Natural killer cell (primary cell): ENCODE measurements at regions not wholly inside any gene's neighbourhood (a gene's known extent, or its start where the extent isn't known, plus 50 kb on each side); places are given as distances from the start of the nearest gene placed in this dataset.

Experiments
- ATAC-seq, 3 donors: fragments of 150-1000 bp in 2 of 3; fragments of 200-7000 bp in 1 of 3; cut with Tn5 transposase; 1 replicate in 1 of 3; 2 replicates in 2 of 3; pipeline ENCODE4 v1.10.0; 2021; ENCODE audit warnings: mild to moderate bottlenecking in 2 of 3, moderate library complexity in 2 of 3
- DNase-seq, 2 donors: peaks; one replicate each; pipeline versions ENCODE4 v3.0.0 to v3.0.0-alpha.2; 2013 to 2021; ENCODE audit warnings: mixed read lengths in 1 of 2
- H3K27ac ChIP-seq: one replicate; pipeline ENCODE4 v1.5.1; 2013; ENCODE audit warnings: mild to moderate bottlenecking, low read length
- H3K27me3 ChIP-seq: one replicate; pipeline ENCODE4 v1.6.1; 2013; ENCODE audit warnings: low read length; ENCODE audit not compliant: control insufficient read depth, insufficient read depth
- H3K36me3 ChIP-seq: one replicate; pipeline ENCODE4 v1.6.1; 2013; ENCODE audit warnings: low read length; ENCODE audit not compliant: control insufficient read depth, insufficient read depth
- H3K4me1 ChIP-seq: one replicate; pipeline ENCODE4 v1.6.1; 2013; ENCODE audit warnings: low read length; ENCODE audit not compliant: control insufficient read depth, insufficient read depth
- H3K4me3 ChIP-seq: one replicate; pipeline ENCODE4 v1.5.1; 2013; ENCODE audit warnings: low read length
- H3K9me3 ChIP-seq: one replicate; pipeline ENCODE4 v1.6.1; 2013; ENCODE audit warnings: low read length; ENCODE audit not compliant: control insufficient read depth, insufficient read depth
- H3K27ac Mint-ChIP-seq, 2 donors: one replicate each; pipeline ENCODE4 v1.8.0; 2022; ENCODE audit warnings: mild to moderate bottlenecking in 2 of 2, mixed read lengths in 2 of 2, moderate library complexity in 1 of 2
- H3K27me3 Mint-ChIP-seq, 2 donors: one replicate each; pipeline ENCODE4 v1.8.0; 2022; ENCODE audit warnings: low read depth in 2 of 2, mixed read lengths in 2 of 2
- H3K36me3 Mint-ChIP-seq: one replicate; pipeline ENCODE4 v1.8.0; 2022; ENCODE audit warnings: mixed read lengths
- H3K4me1 Mint-ChIP-seq, 2 donors: one replicate each; pipeline ENCODE4 v1.8.0; 2022; ENCODE audit warnings: mixed read lengths in 2 of 2
- H3K4me3 Mint-ChIP-seq: one replicate; pipeline ENCODE4 v1.8.0; 2022; ENCODE audit warnings: mild to moderate bottlenecking, moderate library complexity, mixed read lengths
- H3K9me3 Mint-ChIP-seq, 2 donors: one replicate each; pipeline ENCODE4 v1.8.0; 2022; ENCODE audit warnings: mixed read lengths in 2 of 2
- WGBS: methylation state at CpG from one replicate; pipeline ENCODE4 v1.1.7; 2013; ENCODE audit warnings: missing lambda C conversion rate; ENCODE audit not compliant: insufficient coverage; 5-methylcytosine and 5-hydroxymethylcytosine counted together
- intact Hi-C: fragments of 100-400 bp; cut with micrococcal nuclease; formaldehyde crosslinking; loops from one replicate; pipeline ENCODE4 v1.14.2; 2022
- TF ChIP-seq, protein P1 (sequence below): fragments of 200-600 bp; IDR thresholded peaks from one replicate; pipeline ENCODE4 v1.8.0; 2022; ENCODE audit warnings: antibody characterized with exemption

DNA sequence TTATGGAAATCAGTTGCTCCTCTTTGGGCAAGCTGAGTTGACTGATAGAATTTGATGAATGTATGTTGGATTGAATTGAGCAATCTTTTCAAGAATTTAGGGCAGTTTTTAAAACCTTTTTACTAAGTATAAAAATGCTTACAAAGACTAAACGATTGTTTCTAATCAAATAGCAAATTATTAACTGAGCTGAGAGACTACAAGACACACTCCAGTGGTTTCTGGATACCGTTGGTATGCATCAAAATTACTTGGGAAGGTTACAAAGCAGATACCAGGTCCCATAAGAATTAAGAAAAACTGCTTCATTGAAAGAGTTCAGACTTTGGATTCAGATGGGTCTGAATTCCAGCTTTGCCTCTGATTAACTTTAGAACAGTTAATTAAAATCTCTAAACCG is 721.4 kb downstream of the FAM181B start:
- Mint-ChIP-seq H3K27ac (no peak overlapping the region), H3K27me3 (no peaks in the 10 kb centered on the region), H3K36me3 (no peaks in the 10 kb centered on the region), H3K4me3 (no peak overlapping the region), H3K4me1 (no peaks in the 10 kb centered on the region), H3K9me3 (no peaks in the 10 kb centered on the region)
- Histone ChIP-seq H3K36me3 (no peaks in the 10 kb centered on the region), H3K9me3 (no peaks in the 10 kb centered on the region), H3K4me1 (no peaks in the 10 kb centered on the region), H3K27ac (no peak overlapping the region), H3K4me3 (no peak overlapping the region), H3K27me3 (no peaks in the 10 kb centered on the region)
- WGBS, result 59% methylated on average over 2 of the region's 3 CpGs
- intact Hi-C loops, result no loop called here
- no peak for DNase-seq
- TF ChIP-seq, protein P1, sequence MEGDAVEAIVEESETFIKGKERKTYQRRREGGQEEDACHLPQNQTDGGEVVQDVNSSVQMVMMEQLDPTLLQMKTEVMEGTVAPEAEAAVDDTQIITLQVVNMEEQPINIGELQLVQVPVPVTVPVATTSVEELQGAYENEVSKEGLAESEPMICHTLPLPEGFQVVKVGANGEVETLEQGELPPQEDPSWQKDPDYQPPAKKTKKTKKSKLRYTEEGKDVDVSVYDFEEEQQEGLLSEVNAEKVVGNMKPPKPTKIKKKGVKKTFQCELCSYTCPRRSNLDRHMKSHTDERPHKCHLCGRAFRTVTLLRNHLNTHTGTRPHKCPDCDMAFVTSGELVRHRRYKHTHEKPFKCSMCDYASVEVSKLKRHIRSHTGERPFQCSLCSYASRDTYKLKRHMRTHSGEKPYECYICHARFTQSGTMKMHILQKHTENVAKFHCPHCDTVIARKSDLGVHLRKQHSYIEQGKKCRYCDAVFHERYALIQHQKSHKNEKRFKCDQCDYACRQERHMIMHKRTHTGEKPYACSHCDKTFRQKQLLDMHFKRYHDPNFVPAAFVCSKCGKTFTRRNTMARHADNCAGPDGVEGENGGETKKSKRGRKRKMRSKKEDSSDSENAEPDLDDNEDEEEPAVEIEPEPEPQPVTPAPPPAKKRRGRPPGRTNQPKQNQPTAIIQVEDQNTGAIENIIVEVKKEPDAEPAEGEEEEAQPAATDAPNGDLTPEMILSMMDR, result no peak
- no peak for ATAC-seq

DNA sequence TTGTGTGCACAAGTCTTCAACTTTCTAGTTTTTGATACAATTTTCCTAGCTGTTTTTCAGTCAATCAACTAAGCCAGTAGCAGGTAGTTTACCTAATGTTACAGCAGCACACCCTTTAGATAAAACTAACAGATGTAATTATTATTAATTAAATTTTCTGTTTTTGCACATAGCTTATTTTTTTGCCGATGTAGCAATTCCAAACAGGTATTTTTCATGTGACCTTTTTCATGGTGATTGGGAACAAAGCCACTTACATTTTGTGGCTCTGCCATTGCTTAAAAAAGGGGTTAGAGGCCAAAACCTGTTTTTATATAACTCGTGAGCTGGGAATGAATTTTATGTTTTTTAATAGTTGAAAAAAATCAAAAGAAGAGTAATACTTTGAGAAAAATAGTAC is 724.5 kb downstream of the FAM181B start:
- H3K27me3 Mint-ChIP-seq, result no peaks in the 10 kb centered on the region
- WGBS, result 93% methylated on average over 2 of the region's 2 CpGs
- Histone ChIP-seq H3K36me3 (no peaks in the 10 kb centered on the region), H3K27ac (no peak overlapping the region), H3K4me1 (no peaks in the 10 kb centered on the region), H3K9me3 (no peaks in the 10 kb centered on the region), H3K27me3 (no peaks in the 10 kb centered on the region), H3K4me3 (no peak overlapping the region)
- intact Hi-C loops, result no loop called here
- peaks cover 0 to 2% of the 10 kb centered on the region in 2 donors for H3K9me3 Mint-ChIP-seq
- H3K27ac Mint-ChIP-seq, result no peak overlapping the region
- no peak overlapping the region for H3K4me3 Mint-ChIP-seq
- no peak for DNase-seq
- no peaks in the 10 kb centered on the region for H3K36me3 Mint-ChIP-seq
- H3K4me1 Mint-ChIP-seq, result no peaks in the 10 kb centered on the region
- TF ChIP-seq, protein P1, result no peak
- no peak for ATAC-seq

DNA sequence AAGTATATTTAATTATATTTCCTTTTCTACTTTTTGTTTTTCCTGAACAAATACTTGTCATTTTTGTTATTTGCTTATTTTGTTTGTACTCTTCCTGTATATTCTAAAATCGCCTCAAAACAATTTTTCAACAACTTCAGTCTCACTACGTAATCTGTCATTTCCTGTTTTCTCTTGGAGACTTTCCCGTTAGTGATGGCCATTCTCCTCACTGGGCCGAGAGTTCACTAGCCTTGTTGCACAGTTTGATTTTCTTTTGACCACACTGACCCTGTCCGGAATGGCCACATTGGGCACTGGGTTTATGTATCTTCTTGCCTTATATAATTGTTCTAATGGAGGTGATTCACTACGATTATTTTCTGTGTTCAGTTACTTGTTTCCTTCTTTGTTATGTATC is 726.1 kb downstream of the FAM181B start:
- DNase-seq (no peak), ATAC-seq (no peak)
- Mint-ChIP-seq H3K4me1 (no peaks in the 10 kb centered on the region), H3K4me3 (no peak overlapping the region), H3K36me3 (no peaks in the 10 kb centered on the region), H3K27ac (no peak overlapping the region), H3K27me3 (no peaks in the 10 kb centered on the region), H3K9me3 (peaks cover 0 to 2% of the 10 kb centered on the region in 2 donors)
- Histone ChIP-seq H3K4me1 (no peaks in the 10 kb centered on the region), H3K27me3 (no peaks in the 10 kb centered on the region), H3K4me3 (no peak overlapping the region), H3K9me3 (no peaks in the 10 kb centered on the region), H3K27ac (no peak overlapping the region), H3K36me3 (no peaks in the 10 kb centered on the region)
- 79% methylated on average over 6 of the region's 6 CpGs for WGBS
- intact Hi-C loops, result no loop called here
- TF ChIP-seq, protein P1, result no peak

DNA sequence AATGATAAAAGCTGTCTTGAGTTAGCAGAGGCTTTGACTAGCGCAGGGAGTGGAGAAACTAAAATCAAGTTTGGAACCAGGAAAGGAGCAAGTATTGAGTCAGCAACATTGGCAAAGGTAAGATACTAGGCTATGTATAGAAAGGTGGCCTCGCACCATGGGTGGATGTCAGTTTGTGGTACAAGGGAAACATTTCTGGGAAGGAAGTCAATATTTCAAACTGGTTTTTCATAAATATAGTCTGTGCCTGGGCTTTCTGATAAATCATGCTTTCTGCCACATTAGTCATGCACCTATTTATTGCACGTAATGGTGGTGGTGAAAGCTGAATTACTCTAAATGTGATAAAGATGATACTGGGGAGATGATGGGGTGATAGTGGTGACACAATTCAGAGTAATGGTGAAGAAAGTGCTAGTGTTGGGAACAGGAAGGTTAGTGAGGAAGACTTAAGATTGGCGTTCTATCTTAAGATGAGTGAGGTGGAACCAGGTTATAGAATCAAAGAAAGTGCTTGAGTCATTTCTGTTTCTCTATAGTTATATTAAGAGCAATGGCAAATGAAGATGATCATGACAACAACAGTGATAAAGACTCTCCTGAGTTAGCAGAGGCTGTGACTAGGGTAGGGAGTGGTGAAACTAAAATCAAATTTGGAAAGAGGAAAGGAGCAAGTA is 729.0 kb downstream of the FAM181B start:
- Histone ChIP-seq H3K36me3 (no peaks in the 10 kb centered on the region), H3K27me3 (no peaks in the 10 kb centered on the region)

More for the DNA sequence above, 729.0 kb downstream of the FAM181B start:
- Mint-ChIP-seq H3K4me3 (no peak overlapping the region), H3K36me3 (no peaks in the 10 kb centered on the region), H3K27ac (no peak overlapping the region), H3K4me1 (no peaks in the 10 kb centered on the region), H3K27me3 (no peaks in the 10 kb centered on the region), H3K9me3 (peaks cover 2% of the 10 kb centered on the region in 2 donors)
- 56% methylated on average over 4 of the region's 4 CpGs for WGBS
- TF ChIP-seq, protein P1, result no peak
- no peak for ATAC-seq
- Histone ChIP-seq H3K4me3 (no peak overlapping the region), H3K9me3 (no peaks in the 10 kb centered on the region), H3K4me1 (no peaks in the 10 kb centered on the region), H3K27ac (no peak overlapping the region)
- no peak for DNase-seq
- intact Hi-C loops, result no loop called here
